GM12864 (cell line): ENCODE measurements at regions not wholly inside any gene's neighbourhood (a gene's known extent, or its start where the extent isn't known, plus 50 kb on each side); places are given as distances from the start of the nearest gene placed in this dataset.

ENCODE experiments used
- DNase-seq: peaks from one replicate; pipeline ENCODE4 v3.0.0-alpha.2; 2011; ENCODE audit warnings: low read depth
- H3K4me3 ChIP-seq: 2 replicates; pipeline ENCODE4 v1.5.1; 2011; ENCODE audit warnings: mild to moderate bottlenecking, low read depth, low read length, control low read depth
- TF ChIP-seq, protein P1 (sequence below): IDR thresholded peaks from 2 replicates; pipeline ENCODE4 v1.5.1; 2011; ENCODE audit warnings: low read depth, mild to moderate bottlenecking, moderate library complexity, low read length, control low read depth, inconsistent platforms; ENCODE audit errors: missing control alignments

DNA sequence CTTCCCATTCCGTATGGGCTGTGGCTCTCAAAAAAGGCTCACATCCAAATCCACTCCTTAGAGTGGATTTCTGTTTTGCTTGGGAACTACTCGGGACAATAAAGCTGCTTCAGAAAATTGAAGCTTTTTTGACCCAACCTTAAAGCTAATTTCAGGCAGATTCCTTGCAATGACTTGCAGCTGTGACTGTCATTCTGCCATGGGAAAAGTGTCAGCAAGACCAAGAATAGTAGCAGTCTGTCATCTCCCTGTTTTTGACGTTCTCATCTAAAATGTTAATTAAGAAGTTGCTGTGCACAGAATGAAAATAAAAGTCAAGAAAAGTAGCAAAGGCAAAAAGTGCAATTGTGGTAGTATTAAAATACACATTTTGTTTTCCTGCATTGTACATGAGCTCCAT, 304.7 kb downstream of the COG6 start:
- H3K4me3 ChIP-seq, result no peak overlapping the region
- TF ChIP-seq, protein P1, sequence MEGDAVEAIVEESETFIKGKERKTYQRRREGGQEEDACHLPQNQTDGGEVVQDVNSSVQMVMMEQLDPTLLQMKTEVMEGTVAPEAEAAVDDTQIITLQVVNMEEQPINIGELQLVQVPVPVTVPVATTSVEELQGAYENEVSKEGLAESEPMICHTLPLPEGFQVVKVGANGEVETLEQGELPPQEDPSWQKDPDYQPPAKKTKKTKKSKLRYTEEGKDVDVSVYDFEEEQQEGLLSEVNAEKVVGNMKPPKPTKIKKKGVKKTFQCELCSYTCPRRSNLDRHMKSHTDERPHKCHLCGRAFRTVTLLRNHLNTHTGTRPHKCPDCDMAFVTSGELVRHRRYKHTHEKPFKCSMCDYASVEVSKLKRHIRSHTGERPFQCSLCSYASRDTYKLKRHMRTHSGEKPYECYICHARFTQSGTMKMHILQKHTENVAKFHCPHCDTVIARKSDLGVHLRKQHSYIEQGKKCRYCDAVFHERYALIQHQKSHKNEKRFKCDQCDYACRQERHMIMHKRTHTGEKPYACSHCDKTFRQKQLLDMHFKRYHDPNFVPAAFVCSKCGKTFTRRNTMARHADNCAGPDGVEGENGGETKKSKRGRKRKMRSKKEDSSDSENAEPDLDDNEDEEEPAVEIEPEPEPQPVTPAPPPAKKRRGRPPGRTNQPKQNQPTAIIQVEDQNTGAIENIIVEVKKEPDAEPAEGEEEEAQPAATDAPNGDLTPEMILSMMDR, result no peak
- DNase-seq, result no peak

DNA sequence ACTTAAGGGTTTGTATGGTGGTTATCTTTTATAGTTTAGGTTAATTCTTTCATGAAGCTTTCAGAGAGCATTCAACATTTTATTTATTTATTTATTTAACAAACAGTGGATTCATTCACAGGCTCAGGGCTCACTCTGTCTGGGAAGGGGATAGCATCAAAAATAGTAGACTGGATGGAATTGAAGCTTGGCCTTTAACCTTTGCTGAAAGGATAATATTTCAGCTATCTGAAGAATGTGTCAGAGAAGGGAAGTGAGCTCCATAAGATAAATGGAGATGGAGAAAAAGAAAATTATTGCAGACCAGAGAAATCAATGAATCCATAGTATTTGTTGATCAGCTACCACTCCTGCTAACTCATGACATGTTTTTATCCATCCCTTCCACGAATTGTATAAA, 305.6 kb downstream of the COG6 start:
- no peak for DNase-seq
- TF ChIP-seq, protein P1, result no peak
- H3K4me3 ChIP-seq, result no peak overlapping the region

DNA sequence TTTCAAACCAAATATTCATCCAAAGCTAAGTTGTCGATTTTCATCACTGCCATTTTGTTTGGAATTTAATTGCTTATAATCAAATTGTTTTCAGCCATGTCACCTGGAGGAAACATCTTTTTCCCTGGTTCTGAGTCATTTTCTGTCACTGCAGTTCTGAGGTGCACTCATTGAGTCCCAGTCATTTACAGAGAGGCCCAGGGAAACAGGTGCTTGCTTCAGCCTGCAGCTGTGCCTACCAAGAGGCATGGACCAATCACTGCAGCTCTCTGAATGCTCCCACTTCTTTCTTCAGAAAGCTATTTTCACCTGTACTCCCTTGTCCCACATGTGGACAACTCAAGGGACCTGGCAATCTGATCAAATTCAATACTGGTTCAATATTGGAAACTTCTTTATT, 308.1 kb downstream of the COG6 start:
- DNase-seq, result no peak
- TF ChIP-seq, protein P1, result no peak
- H3K4me3 ChIP-seq, result no peak overlapping the region

DNA sequence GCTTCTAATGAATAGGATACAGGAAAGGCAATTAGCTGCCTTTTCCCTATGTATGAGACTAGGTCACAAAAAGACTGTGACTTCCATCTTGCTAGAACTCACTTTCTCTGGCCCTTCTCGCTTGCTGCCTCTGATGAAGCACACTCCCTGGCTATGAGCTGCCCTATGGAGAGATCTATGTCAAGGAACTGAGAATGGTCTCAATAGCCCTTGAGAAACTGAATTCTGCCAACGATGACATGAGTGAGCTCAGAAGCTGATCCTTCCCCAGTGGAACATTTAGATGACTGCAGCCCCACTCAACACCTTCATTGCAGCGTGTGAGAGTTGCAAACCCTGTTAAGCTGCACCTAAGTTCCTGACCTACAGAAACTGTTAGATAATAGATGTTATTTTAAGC, 309.8 kb downstream of the COG6 start:
- TF ChIP-seq, protein P1, result no peak
- no peak for DNase-seq
- no peak overlapping the region for H3K4me3 ChIP-seq

DNA sequence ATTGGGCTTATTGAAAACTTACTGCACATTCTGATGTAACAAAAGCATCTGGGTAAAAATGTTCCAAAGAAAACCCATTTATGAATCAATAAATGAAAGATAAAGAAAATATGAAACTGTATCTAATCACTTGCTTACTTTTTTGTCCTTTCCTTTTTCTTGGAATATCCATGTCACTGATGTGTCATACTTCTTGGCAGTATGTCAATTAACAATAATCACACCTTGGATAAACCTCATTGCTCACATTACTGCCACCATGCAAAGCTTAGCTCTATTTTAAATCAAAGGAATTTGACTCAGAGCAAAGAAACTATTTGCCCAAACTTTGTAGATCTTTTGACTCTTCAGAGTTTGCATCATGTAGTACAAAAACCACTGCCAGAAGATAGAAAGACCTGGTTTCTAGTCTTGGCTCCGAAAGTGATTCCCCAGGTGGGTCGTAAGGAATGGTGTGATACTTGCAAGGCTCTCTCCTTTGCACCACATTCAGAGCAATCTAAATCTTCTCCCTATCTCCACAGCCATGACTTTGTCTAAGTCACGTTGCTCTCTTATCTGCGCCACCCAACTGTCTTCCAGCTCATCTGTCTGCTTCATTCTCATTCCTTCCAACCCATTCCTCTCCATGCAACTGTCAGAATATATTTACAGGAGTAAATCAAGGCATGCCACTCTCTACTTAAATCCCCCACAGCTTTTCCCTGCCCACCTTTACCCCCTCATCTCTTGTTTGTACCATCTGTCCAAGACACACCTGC, 311.9 kb downstream of the COG6 start:
- no peak overlapping the region for H3K4me3 ChIP-seq
- TF ChIP-seq, protein P1, result no peak
- no peak for DNase-seq

DNA sequence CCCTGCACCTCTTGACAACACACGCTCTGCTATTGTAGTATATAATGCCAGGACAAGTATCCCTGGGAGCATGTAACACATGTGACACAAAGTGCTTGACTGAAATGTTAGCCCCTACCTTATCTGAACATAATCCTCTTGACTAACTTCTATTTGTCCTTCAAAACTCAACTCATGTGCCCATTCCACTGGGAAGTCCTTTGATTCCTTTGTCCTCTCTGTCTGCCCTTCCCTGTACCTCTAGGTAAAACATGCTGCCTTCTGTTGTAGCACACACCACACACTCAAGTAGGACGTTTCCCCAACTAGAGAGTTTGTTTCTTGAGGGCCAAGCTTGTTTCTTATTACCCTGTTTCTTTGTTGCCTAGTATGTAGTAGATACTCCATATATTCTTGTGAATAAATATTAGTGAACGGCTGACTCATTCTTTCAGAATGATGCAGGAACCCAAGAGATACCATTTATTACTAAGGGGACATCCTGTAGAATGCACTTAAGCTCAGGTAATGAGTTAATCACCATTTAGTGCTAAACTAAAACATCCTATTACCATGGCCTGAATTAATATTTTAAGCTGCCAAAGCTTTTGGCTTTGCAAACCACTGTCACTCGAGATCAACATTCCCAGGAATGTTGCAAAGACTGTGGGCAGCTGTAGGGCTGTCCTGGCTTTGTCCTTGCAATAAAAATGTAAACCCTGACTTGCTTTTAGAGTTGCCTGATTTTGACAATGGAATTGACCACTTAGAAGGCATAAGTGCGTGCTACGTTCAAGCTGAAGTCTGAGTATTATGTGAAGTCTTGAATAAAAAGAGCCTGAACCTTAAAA, 313.4 kb downstream of the COG6 start:
- no peak overlapping the region for H3K4me3 ChIP-seq
- DNase-seq, result no peak
- TF ChIP-seq, protein P1, result no peak
